SU-DHL-6 (cell line): ENCODE measurements at regions not wholly inside any gene's neighbourhood (a gene's known extent, or its start where the extent isn't known, plus 50 kb on each side); places are given as distances from the start of the nearest gene placed in this dataset.

Experiments used
- EZH2phosphoT487 ChIP-seq: fragments of 200-600 bp; sonication (generic), shearing (Covaris generic); conservative IDR thresholded peaks from 2 replicates; pipeline ENCODE4 v1.6.1; 2018; ENCODE audit warnings: mild to moderate bottlenecking, antibody characterized with exemption, low read length, moderate library complexity, mixed read lengths
- TF ChIP-seq, protein P1 (sequence below): fragments of 200-600 bp; sonication (generic); IDR thresholded peaks from one replicate; pipeline ENCODE4 v1.5.1; 2017; ENCODE audit warnings: antibody characterized with exemption, mild to moderate bottlenecking, low read length, moderate library complexity; ENCODE audit not compliant: insufficient read depth, poor library complexity, severe bottlenecking

DNA sequence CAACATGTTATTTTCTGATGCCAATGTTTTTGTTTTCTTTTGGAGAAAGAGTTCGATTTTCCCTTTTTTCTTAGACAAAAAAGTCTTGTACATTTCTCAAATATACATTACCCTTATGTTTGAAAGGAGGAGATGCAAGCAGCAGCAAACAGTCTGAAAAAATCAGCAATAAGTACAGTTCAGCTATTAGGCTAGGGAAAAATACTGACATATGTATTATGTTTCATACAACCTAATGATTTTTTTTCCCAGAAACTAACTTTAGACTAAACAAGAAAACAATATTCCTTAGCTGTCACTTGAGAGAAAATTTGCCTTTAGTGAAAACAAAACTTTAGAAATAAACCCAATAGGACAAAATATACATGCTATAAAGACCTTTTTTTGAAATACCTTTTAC lies 1223.5 kb downstream of the SLITRK1 start:
- TF ChIP-seq, protein P1, sequence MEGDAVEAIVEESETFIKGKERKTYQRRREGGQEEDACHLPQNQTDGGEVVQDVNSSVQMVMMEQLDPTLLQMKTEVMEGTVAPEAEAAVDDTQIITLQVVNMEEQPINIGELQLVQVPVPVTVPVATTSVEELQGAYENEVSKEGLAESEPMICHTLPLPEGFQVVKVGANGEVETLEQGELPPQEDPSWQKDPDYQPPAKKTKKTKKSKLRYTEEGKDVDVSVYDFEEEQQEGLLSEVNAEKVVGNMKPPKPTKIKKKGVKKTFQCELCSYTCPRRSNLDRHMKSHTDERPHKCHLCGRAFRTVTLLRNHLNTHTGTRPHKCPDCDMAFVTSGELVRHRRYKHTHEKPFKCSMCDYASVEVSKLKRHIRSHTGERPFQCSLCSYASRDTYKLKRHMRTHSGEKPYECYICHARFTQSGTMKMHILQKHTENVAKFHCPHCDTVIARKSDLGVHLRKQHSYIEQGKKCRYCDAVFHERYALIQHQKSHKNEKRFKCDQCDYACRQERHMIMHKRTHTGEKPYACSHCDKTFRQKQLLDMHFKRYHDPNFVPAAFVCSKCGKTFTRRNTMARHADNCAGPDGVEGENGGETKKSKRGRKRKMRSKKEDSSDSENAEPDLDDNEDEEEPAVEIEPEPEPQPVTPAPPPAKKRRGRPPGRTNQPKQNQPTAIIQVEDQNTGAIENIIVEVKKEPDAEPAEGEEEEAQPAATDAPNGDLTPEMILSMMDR, result no peak
- no peak for TF ChIP-seq EZH2phosphoT487
